T-helper 2 cell treated with Interferon-gamma antibody and Interleukin-4, amounts not matched to agents 100 ng/mL and 5 ng/mL, for 36 hours (primary cell): ENCODE measurements at regions not wholly inside any gene's neighbourhood (a gene's known extent, or its start where the extent isn't known, plus 50 kb on each side); places are given as distances from the start of the nearest gene placed in this dataset.
"Not testable (repeated sequence)": the region's sequence is repeated elsewhere in the genome, so short reads cannot be mapped to it uniquely, and the experiment has no call there.

Source experiments
- intact Hi-C: fragments of 100-400 bp; cut with micrococcal nuclease; formaldehyde crosslinking; loops from one replicate; pipeline ENCODE4 v1.15.1; 2023

DNA sequence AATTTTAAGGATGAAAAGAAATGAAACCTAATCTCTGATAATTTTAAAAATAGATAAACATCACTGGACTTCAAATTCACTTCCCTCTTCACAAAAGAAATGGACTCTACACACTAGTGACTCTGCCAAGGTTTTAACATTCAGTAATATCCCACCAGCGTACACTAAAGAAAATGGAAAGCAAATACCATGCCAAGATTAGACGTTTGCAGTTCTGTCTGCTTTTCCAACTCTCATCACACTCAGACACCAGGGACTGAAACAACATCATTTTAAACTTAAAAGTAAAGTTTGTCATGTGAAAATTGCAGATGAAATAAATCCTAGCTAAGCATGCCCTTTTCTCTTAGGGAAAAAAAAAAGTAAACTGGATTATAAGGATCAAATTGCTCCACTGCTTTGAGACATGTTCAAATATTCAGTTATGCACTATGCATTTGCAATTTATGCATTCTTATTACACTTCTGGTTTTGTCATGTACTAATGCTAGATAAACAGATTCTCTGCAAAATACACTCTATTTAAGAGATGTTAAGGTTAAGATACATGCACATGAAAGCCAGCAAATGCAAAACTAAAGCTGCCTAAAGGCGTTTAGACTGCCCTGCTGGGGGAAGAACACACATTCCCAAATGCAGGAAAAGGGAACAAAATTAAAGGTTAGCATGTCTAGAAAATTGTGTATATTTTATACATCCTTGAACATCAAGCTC is 534.4 kb upstream of the EPHA5 start:
- intact Hi-C loops = no loop called here

DNA sequence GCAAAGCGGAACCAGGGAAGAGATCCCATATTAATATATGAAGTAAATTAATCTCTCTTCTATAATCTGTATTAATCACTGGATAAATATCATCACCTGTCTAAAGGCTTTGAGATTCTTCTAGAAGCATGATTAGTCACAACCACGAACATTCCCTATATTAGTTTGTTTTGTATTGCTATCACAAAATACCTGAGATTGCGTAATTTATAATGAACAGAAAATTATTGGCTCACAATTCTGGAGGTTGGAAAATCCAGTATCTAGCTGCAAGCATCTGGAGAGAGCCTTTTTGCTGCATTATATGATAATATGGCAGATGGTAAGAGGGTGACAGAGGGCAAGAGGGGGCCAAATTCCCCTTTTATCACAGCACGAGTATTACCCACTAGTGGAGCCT is 532.6 kb upstream of the EPHA5 start:
- intact Hi-C loops = no loop called here

DNA sequence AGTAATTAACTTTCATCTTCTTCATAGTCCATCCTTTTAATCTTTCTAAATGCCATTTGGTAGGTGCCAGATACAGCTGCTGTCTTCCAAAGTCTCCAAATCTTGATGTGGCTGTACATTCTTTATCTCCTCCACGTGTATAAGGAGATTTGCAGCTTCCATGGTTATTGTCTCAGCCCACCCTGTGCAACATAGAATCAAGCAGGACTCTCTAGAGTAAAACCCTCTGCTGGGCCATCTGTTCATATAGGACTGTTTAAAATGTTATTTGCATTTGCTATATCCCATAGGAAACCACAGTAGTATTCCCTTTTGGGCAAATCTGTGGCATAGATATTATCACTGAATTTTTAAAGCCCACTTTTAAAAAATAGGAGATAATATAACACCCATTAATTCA is 527.2 kb upstream of the EPHA5 start:
- intact Hi-C loops = no loop called here

DNA sequence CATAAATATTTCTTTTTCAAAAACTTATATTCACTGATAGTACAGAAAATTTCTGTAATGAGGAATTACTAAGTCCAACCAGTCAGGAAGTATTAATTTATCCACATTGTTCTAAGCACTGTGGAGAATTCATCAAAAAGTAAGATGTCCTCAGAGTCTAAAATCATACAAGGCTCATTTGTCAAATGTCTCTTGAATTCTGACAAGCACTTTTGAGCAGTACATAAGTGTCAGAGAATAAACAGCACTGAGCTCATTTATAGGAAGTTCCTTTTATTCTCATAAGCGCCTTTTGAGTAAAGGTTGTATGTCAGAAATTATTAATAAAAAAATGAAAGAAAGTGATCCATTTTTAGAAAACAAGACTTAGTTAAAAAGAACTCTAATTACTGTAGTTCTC is 523.2 kb upstream of the EPHA5 start:
- intact Hi-C loops = no loop called here

DNA sequence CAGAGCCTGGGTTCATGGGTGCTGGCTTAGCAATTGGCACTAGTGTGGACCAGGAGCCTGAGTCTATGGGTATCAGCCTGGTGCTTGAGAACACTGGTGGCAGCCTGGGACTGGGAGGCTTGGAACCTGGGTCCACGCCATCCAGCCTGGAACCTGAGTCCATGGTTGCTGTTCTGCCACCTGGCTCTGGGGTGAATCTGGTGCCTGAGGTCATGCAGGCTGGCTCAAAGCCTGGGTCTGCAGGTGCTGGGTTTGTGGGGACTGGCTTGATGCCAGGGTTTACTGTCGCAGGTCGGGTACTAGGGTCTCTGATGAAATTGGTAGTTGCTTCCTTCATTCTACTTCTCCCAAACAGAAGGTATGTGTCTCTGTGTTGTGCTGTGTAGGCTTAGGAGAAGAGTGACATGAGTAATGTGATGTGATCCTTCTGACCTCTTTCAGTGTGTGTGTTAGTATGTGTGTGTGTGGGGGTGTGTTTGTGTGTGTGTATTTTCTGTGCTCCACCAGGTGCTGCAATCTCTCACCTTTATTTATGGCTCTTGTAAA is 517.0 kb upstream of the EPHA5 start:
- intact Hi-C loops = no loop called here

DNA sequence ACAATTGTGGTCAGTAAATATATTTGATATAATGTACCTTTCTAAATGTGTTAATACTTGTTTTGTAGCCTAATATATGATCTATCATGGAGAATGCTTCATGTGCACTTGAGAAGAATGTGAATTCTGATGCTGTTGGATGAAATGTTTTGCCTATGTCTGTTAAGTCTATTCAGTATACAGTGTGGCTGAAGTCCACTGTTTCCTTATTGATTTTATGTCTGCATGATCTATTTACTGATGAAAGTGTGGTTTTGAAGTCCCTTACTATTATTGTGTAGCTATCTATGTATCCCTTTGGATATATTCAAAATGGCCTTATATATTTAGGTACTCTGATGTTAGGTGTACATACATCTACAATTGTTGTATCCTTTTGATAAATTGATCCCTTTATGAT is 515.8 kb upstream of the EPHA5 start:
- intact Hi-C loops = no loop called here

DNA sequence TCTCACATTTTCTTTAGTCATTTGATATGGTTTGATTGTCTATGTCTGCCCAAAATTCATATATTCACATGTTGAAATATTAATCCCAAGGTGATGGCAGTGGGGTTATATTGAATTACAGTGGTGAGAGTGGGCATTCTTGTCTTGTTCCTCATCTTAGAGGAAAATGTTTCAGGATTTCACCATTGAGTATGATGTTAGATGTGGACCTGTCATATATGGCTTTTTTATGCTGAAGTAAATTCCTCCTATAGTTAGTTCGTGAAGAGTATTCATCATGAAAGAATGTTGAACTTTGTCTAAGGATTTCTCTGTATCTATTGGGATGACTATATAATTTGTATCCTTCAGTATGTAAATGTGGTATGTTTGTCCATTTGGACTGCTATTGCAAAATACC is 512.3 kb upstream of the EPHA5 start:
- intact Hi-C loops = no loop called here

DNA sequence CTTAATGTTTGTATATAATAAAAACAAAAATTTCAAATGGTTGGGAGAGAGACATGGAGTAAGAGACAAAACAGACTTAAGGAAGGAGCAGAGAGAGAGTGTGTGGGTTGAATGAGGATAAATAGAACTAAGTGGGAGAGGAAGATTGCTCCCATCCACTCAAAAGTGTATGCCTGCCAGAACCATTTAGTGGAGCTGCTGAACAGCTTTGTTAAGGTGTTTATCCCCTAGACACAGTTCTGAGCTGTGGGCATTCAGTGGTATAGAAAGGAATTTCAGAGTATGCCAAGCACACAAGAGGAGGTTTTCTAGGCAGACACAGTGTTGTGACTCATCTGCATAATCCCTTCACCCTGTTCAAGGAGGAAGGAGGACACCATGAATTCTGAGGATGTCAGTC is 508.6 kb upstream of the EPHA5 start:
- intact Hi-C loops = no loop called here

DNA sequence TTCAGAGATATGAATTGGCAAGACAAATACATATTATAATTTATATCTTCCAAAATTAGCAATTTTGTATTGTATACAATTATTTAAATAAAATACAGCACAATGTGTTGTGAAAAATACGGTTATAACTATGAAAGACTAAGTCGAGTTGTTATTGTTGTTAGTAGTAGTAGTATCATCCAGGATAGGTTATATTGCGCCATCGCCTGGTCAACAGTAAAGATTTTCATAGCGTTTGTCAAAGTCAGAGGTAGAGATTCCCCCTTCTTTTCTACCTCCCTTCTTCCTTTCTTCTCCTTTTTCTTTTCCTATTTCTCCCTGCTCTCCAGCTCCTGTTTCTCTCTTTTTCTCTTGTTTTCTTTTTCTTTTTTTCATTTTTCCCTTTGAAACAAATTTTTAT is 499.1 kb upstream of the EPHA5 start:
- intact Hi-C loops = no loop called here

DNA sequence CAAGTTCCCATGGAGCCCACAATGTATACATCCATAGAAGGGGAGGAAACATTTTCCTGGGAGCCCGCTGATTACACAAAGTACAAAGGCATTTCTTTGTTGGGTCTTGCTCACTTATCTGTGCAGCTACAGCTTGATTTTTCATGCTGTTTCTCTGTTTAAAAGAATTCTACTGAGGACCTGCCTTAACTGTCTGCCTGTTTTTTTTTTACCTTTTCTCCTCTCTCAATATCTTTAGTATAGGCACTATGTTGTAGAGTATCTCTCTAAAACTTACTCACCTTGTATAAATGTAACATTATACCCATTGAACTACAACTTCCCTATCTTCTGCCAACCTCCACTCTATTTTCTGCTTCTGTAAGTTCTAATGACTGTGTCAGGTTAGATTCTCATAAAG is 494.6 kb upstream of the EPHA5 start:
- intact Hi-C loops = no loop called here

DNA sequence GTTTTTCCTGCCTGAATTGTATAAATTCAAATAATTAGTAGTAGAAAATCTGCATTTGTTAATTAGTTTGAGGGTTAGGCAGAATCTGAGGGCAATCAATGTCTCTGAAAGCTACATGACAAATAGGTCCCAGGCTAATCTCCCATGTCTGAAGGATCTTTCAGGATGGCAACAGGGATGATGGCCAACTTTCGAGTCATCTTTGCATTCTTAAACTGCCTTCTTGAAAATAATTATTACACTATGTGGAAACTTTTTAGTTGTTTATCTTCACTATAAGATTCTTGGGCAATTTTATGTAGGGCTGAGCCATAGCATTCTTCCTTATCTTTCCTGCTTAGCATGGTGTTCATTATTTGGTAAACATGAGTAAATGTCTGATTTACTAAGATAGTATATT is 490.3 kb upstream of the EPHA5 start:
- intact Hi-C loops = no loop called here

DNA sequence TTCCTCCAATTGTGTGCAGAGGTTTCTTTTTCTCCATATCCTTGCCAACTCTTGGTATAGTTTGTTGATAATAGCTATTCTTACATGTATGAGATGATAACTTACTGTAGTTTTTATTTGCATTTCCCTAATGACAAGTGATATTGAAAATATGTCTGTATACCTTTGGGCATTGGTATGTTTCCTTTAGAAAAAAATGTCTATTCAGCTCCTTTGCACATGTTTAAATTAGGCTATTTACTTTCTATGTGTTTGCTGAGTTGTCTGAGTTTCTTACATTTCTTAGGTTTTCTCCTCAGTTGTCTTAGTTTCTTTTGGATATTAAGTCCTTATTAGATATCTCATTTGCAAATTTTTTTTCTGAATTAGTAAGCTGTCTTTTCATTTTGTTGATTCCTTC is 487.3 kb upstream of the EPHA5 start:
- intact Hi-C loops = no loop called here

DNA sequence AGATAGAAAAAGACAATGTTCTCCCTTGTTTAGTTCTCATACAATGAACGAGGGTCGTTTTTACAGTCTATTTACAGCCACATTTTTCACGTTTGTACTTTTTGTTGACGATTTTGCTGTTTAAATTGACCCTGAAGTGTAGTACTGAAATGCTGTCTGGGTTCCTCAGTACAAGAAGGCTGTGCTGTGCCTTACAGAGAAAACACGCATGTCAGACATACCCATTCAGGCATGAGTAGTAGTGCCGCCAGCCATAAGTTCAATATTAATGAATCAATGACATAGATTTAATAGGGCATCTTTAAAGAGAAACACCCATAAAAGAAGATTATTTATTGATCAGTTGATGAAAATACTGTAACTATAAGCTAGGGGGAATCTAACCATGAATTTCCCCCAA is 459.8 kb upstream of the EPHA5 start:
- intact Hi-C loops = no loop called here

DNA sequence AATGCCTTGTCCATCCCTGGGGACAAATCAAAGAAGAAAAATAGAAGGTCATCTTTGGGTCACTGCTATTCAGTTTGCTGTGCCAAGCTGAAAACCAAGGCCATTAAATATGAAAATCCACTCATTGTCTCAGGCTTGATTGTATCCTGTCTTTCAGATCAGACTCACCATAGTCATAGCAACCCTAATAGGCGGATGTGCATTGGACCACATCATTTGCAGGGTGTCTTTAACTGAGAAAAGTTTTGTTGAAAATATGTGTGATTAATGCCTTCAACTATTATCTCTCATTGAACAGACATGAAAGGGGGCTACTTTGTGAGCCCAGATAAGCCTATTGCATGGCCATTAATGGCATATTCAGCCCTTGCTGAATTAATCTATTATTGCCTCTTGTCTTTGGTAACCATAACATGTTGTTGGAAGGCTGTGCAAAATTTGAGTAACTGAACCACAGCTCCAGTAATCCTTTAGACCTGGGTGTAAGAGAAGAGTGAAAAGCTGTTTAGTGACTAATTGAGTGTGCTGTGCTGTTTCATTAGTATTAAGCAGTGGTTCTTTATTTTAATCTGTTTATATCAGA is 453.6 kb upstream of the EPHA5 start:
- intact Hi-C loops = no loop called here

DNA sequence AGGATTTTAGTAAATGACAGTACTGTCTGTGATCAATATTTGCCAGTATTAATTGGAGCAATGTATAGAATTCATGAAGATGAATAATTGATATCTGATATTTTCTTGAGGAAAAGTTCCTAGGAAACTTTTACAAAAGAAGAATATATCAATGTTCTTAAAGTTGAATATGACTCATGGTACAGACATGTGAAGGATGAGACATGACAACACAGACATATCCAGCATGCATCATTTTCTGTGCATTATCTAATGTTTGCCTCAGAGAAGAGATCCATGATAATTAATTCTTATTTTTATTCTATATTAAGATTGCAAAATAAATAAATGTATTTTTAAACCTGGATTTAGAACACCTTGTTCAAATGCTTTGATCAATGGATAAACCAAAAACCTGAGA is 452.9 kb upstream of the EPHA5 start:
- intact Hi-C loops = no loop called here

DNA sequence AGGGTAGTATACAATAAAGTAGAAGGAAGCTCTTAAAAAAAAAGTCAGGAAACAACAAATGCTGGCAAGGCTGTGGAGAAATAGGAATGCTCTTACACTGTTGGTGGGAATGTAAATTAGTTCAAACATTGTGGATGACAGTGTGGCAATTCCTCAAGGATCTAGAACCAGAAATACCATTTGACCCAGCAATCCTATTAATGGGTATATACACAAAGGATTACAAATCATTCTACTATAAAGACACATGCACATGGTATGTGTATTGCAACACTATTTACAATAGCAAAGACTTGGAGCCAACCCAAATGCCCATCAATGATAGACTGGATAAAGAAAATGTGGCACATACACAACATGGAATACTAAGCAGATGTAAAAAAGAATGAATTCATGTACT is 444.9 kb upstream of the EPHA5 start:
- intact Hi-C loops = not testable (repeated sequence)

DNA sequence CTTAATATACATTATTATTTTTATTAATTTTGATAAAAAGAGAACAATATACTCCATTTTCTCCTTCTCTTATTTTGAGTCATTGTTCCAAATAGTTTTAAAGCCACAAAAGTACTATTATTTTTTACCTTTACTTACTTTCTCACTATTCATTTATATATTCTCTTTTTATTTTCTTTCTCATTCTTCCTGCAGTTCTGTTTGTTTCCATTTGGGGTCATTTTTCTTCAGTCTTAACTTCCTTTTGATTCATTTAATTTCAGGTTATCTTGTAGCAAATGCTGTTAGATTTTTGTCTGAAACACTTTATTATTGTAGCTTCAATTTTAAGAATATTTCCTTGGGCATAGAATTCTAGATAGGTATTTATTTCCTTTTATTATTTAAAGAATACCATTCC is 438.6 kb upstream of the EPHA5 start:
- intact Hi-C loops = no loop called here

DNA sequence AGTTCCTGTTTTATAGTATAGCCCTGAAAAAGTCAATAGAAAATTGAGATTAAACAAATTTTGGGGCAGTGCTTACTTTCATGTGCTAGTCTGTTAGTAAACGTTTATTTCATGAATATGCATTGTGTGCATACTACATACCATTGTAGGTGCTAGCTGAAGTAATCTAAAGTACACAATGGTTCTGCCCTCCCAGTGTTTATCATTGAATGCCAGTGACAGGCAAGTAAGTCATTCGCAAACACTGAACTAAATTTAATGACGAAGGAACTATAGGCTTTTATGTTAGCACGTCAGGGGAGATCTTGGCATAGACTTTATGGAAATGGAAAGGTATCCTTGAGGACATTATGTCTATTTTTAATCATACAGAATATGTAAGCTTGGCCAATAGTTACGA is 426.9 kb upstream of the EPHA5 start:
- intact Hi-C loops = no loop called here

DNA sequence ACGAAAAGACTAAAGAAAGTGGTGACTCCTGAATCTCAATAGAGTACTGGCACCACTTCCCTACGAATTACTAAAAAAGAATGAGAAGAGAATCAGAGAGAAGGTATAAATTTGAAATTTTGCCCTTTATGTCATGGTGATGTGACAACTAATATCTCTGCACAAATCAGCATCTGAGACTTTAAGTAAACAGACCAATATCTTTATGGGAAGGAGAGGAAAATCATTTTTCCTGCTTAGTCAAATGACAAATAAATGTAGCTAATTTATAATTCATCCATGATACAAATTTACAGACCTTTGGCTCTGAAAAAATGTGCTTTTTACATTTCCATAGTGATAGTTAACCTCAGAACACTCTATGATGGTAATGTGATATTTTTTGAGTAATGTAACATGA is 424.8 kb upstream of the EPHA5 start:
- intact Hi-C loops = no loop called here

DNA sequence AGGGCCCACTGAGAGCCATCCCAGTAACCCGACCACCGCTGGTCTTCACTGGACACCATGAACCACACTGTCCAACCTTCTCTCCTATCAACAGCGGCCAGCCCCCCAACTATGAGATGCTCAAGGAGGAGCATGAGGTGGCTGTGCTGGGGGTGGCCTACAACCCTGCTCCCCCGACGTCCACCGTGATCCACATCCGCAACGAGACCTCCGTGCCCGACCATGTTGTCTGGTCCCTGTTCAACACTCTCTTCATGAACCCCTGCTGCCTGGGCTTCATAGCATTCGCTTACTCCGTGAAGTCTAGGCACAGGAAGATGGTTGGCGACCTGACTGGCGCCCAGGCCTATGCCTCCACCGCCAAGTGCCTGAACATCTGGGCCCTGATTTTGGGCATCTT is 423.8 kb upstream of the EPHA5 start:
- intact Hi-C loops = no loop called here

DNA sequence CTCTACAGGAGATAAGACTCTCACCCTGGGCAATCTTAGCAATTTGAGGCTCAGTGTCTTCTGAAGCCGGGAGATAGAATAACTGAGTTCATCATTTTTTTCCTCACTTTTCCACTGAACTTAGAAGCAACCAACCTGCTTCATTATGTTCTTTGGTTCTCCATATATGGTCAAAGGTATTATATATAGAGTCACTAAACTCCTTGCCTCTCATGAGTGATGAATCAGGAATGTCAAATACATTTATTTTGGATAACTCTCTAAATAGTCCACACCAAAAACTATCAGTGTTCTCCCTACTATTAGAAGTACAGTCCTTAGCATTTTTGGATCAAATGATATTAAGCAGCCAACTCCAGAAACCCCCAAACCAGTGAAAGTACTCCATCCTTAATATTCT is 421.5 kb upstream of the EPHA5 start:
- intact Hi-C loops = no loop called here

DNA sequence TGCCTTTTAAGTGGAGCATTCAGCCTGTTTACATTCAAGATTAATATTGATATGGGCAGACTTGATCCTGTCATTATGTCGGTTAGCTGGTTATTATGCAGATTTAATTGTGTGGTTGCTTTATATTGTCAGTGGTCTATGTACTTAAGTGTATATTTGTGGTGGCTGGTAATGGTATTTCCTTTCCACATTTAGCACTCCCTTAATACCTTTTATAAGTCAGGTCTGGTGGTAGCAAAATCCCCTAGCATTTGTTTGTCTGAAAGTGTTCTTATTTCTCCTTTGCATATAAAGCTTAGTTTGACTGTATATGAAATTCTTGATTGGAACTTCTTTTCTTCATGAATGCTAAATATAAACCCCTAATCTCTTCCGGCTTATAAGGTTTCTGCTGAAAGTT is 403.7 kb upstream of the EPHA5 start:
- intact Hi-C loops = no loop called here

DNA sequence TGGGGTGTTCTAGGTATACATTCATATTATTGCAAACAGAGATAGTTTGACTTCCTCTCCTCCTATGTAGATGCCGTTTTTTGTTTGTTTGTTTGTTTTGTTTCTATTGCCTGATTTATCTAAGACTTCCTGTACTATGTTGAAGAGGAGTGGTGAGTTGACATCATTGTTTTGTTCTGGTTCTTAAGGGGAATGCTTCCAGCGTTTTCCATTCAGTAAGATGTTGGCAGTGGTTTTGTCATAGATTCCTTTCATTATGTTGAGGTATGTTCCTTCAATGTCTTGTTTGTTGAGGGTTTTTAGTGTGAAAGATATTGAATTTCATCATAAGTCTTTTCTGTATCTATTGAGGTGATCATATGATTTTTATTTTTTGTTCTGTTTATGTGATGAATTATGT is 401.6 kb upstream of the EPHA5 start:
- intact Hi-C loops = no loop called here
